Ecto neural progenitor cell (in vitro differentiated cells): ENCODE measurements at regions not wholly inside any gene's neighbourhood (a gene's known extent, or its start where the extent isn't known, plus 50 kb on each side); places are given as distances from the start of the nearest gene placed in this dataset.
"Not testable (repeated sequence)": the region's sequence is repeated elsewhere in the genome, so short reads cannot be mapped to it uniquely, and the experiment has no call there.

ENCODE experiments used
- DNase-seq: peaks from one replicate; pipeline ENCODE4 v3.0.0-alpha.2; 2018; ENCODE audit warnings: low spot score

- DNase-seq = not testable (repeated sequence)
Measured at GRCh38 chr16:29274055-29275035, 132.2 kb downstream of the NPIPB11 start.

- not testable (repeated sequence) for DNase-seq
Measured at GRCh38 chr16:29273298-29274054, 133.0 kb downstream of the NPIPB11 start.

- DNase-seq = not testable (repeated sequence)
Measured at GRCh38 chr16:29271721-29272675, 134.5 kb downstream of the NPIPB11 start.

- DNase-seq = not testable (repeated sequence)
Measured at GRCh38 chr16:29270923-29271322, 135.6 kb downstream of the NPIPB11 start.

- not testable (repeated sequence) for DNase-seq
Measured at GRCh38 chr16:29270033-29270432, 136.5 kb downstream of the NPIPB11 start.

- DNase-seq = not testable (repeated sequence)
Measured at GRCh38 chr16:29269192-29269811, 137.2 kb downstream of the NPIPB11 start.

GRCh38 chr16:29268785-29269191 lies 137.7 kb downstream of the NPIPB11 start:
- not testable (repeated sequence) for DNase-seq

GRCh38 chr16:29268348-29268747 lies 138.2 kb downstream of the NPIPB11 start:
- not testable (repeated sequence) for DNase-seq

- DNase-seq = not testable (repeated sequence)
Measured at GRCh38 chr16:29267891-29268290, 138.6 kb downstream of the NPIPB11 start.

GRCh38 chr16:29267055-29267619 lies 139.4 kb downstream of the NPIPB11 start:
- not testable (repeated sequence) for DNase-seq

- not testable (repeated sequence) for DNase-seq
Measured at GRCh38 chr16:29266612-29267011, 139.9 kb downstream of the NPIPB11 start.

- DNase-seq = not testable (repeated sequence)
Measured at GRCh38 chr16:29265255-29265853, 141.2 kb downstream of the NPIPB11 start.

- DNase-seq = not testable (repeated sequence)
Measured at GRCh38 chr16:29264080-29264837, 142.3 kb downstream of the NPIPB11 start.

- DNase-seq = not testable (repeated sequence)
Measured at GRCh38 chr16:29262725-29263124, 143.8 kb downstream of the NPIPB11 start.

- DNase-seq = not testable (repeated sequence)
Measured at GRCh38 chr16:29261427-29262248, 144.9 kb downstream of the NPIPB11 start.

GRCh38 chr16:29260683-29261426 lies 145.7 kb downstream of the NPIPB11 start:
- not testable (repeated sequence) for DNase-seq

GRCh38 chr16:29259635-29260457 lies 146.7 kb downstream of the NPIPB11 start:
- not testable (repeated sequence) for DNase-seq
